Activated CD4-positive, alpha-beta T cell treated with anti-CD3 and anti-CD28 coated beads, Interleukin-2, amount 50 U/mL, for 16 hours (primary cell): ENCODE measurements at regions not wholly inside any gene's neighbourhood (a gene's known extent, or its start where the extent isn't known, plus 50 kb on each side); places are given as distances from the start of the nearest gene placed in this dataset.
A peak's percentile ranks its signal among the peaks of the same experiment; 100 is the strongest.
"Not testable (repeated sequence)": the region's sequence is repeated elsewhere in the genome, so short reads cannot be mapped to it uniquely, and the experiment has no call there.

Source experiments
- DNase-seq: peaks from one replicate; pipeline ENCODE4 v3.0.0-alpha.2; 2020

GRCh38 chrX:56343219-56343618 is 111.1 kb downstream of the KLF8 start:
- DNase-seq, result no peak

GRCh38 chrX:56343664-56344063 is 111.5 kb downstream of the KLF8 start:
- DNase-seq, result no peak

DNA sequence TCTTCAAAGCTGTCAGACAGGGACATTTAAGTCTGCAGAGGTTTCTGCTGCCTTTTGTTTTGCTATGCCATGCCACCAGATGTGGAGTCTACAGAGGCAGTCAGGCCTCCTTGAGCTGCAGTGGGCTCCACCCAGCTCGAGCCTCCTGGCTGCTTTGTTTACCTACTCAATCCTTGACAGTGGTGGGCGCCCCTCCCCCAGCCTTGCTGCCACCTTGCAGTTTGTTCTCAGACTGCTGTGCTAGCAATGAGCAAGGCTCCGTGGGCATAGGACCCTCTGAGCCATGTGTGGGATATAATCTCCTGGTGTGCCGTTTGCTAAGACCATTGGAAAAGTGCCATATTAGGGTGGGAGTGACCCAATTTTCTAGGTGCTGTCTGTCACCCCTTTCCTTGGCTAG is 126.0 kb downstream of the KLF8 start:
- DNase-seq, result not testable (repeated sequence)

- not testable (repeated sequence) for DNase-seq
These were observed 133.0 kb downstream of the KLF8 start for GRCh38 chrX:56365171-56365570.

GRCh38 chrX:56366901-56367300 is 134.7 kb downstream of the KLF8 start:
- no peak for DNase-seq

DNA sequence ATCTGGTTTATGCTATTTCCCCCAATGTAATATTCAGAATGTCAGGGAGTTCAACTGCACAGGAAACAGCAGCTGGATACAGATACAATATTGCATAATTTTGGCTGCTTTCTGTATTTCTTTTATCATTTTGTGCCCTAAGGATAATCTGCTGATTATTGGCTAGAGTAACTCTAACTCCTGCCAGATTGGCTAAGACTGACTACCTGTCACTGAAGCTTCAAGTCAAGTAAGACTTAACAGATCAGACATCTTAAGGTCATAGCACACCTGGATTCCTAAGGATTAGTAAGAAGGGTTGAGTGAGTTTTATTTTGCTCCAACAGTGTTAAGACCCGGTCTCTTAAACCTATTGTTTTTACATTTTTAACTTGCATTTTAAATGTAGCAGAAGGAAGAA is 136.8 kb downstream of the KLF8 start:
- no peak for DNase-seq

GRCh38 chrX:56379984-56380780 is 148.0 kb downstream of the KLF8 start:
- DNase-seq, result not testable (repeated sequence)

GRCh38 chrX:56382278-56382677 is 150.1 kb downstream of the KLF8 start:
- DNase-seq, result peak; percentile 51

DNA sequence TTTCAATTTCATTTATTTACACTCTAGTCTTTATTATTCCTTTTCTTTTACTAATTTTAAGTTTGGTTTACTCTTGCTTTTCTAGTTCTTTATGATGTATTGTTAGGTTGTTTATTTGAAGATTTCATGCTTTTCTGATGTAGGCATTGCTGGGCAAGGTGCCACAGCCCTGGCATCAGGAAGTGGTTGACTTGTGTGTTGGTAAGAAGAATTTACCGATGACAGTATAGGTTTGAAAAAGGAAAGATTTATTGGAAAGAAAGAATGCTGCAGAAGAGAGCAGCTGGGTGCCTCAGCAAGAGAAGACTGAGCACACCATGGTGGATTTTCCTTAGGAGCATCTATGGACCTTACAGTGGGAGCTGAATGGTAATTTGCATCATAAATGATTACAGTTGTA is 153.2 kb downstream of the KLF8 start:
- no peak for DNase-seq

- no peak for DNase-seq
These were observed 153.8 kb downstream of the KLF8 start for GRCh38 chrX:56385960-56386359.

DNA sequence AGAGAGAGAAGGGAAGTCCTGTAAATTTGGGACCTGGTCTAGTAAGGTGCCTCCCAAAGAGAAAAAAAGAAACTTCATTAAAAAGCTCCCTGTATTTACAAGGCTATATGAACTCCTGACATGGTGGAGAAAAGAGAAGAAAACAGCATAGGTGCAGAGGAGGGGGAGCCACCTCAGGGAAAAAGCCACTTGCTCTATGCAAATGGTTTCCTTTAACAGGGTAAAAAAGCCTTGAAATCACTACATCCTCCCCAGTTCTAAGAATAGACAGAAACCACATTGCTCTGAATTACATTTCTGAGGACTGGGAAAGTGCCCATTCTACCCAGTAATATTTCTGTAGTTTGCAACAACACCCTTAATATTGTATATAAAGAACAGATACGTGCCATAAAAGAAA is 165.5 kb downstream of the KLF8 start:
- peak; percentile 28 for DNase-seq

GRCh38 chrX:56402207-56402606 is 161.2 kb upstream of the UBQLN2 start:
- DNase-seq, result no peak

DNA sequence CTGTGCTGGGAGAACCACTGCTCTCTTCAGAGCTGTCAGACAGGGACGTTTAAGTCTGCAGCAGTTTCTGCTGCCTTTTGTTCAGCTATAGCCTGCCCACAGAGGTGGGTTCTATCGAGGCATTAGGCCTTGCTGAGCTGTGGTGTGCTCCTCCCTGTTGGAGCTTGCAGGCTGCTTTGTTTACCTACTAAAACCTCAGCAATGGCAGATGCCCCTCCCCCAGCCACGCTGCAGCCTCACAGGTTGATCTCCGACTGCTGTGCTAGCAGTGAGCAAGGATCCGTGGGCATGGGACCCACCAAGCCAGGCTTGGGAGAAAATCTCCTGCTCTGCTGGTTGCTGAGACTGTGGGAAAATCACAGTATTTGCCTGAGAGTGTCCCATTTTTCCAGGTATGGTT is 133.8 kb upstream of the UBQLN2 start:
- DNase-seq, result no peak

DNA sequence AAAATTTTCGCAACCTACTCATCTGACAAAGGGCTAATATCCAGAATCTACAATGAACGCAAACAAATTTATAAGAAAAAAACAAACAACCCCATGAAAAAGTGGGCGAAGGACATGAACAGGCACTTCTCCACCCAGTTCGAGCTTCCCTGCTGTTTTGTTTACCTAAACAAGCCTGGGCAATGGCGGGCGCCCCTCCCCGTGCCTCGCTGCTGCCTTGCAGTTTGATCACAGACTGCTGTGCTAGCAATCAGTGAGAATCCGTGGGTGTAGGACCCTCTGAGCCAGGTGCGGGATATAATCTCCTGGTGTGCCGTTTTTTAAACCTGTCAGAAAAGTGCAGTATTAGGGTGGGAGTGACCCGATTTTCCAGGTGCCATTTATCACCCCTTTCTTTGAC is 111.4 kb upstream of the UBQLN2 start:
- not testable (repeated sequence) for DNase-seq

- no peak for DNase-seq
These were observed 101.0 kb upstream of the UBQLN2 start for GRCh38 chrX:56462389-56462788.

GRCh38 chrX:56468441-56468840 is 95.0 kb upstream of the UBQLN2 start:
- DNase-seq, result no peak

DNA sequence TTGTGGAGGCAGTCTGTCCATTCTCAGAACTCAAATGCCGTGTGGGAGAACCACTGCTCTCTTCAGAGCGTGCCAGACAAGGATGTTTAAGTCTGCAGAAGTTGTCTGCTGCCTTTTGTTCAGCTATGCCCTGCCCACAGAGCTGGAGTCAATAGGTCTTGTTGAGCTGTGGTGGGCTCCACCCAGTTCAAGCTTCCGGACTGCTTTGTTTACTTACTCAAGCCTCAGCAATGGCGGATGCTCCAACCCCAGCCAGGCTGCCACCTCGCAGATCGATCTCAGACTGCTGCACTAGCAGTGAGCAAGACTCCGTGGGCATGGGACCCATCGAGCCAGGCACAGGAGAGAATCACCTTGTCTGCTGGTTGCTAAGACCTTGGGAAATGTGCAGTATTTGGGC is 68.5 kb upstream of the UBQLN2 start:
- not testable (repeated sequence) for DNase-seq

DNA sequence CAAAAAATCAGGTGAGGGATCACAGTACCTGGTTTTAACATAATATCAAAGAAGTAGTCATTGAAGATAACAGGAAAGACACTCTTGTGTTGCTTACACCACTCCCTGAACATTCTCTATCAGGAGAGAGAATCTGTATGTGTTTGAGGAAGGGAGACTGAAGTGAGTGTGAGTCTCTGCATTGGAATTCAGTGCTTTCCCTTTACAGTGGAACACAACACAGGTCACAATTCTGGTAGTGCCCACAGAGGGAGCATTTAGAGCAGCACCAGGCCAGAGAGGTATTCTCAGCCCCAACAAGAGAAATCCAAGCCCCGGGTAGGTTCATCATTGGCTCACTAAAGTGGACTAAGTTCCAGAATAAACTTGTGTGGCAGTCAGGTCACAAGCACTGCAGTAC is 64.7 kb upstream of the UBQLN2 start:
- DNase-seq, result no peak

DNA sequence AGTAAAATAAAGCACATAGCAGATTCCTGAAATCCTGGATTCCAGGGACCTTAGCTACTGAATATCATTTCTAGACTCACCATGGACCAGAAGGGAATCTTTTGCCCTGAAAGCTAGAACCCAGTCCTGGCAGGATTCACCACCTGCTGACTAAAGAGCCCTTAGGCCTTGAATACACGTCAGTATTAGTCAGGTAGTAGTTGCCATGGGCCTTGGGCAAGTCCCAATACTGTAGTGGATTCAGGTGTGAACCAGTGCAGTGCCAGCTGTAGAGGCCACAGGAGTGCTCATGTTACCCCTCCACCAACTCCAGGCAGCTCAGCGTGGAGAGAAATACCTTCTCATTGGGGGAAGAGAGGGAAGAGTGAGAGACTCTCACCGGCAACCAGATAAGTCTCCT is 64.1 kb upstream of the UBQLN2 start:
- DNase-seq, result no peak

GRCh38 chrX:56503941-56504673 is 59.3 kb upstream of the UBQLN2 start:
- no peak for DNase-seq

DNA sequence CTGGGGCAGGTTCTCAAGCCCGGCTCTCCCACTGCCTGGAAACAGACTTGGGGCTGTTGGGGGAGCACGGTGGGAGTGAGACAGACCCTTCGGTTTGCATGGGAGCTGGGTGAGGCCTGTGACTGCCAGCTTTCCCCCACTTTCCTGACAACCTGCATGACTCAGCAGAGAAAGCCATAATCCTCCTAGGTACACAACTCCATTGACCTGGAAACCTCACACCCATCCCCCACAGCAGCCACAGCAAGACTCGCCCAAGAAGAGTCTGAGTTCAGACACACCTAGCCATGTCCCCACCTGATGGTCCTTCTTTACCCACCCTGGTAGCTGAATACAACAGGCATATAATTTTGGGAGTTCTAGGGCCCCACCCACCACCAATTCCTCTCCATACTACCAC is 57.6 kb upstream of the UBQLN2 start:
- no peak for DNase-seq
